HFFc6 (cell line): ENCODE measurements at regions not wholly inside any gene's neighbourhood (a gene's known extent, or its start where the extent isn't known, plus 50 kb on each side); places are given as distances from the start of the nearest gene placed in this dataset.

Experiments
- DNase-seq: peaks from one replicate; pipeline ENCODE4 v3.0.0-alpha.2; 2018
- H3K27ac Mint-ChIP-seq: 2 replicates; pipeline ENCODE4 v1.8.0; 2020; ENCODE audit warnings: mild to moderate bottlenecking, mixed read lengths
- H3K27me3 Mint-ChIP-seq: 2 replicates; pipeline ENCODE4 v1.8.0; 2021; ENCODE audit warnings: mild to moderate bottlenecking, moderate library complexity, mixed read lengths; ENCODE audit not compliant: insufficient read depth
- H3K36me3 Mint-ChIP-seq: 2 replicates; pipeline ENCODE4 v1.8.0; 2021; ENCODE audit warnings: low read depth, mixed read lengths
- H3K4me1 Mint-ChIP-seq: 2 replicates; pipeline ENCODE4 v1.8.0; 2020; ENCODE audit warnings: low read depth, mixed read lengths
- H3K4me3 Mint-ChIP-seq: 2 replicates; pipeline ENCODE4 v1.8.0; 2020; ENCODE audit warnings: mild to moderate bottlenecking, moderate library complexity, mixed read lengths
- H3K9me3 Mint-ChIP-seq: 2 replicates; pipeline ENCODE4 v1.8.0; 2020; ENCODE audit warnings: mild to moderate bottlenecking, mixed read lengths
- CTCF ChIP-seq: fragments of 200-600 bp; sonication (generic); IDR thresholded peaks from 2 replicates; pipeline ENCODE4 v1.5.0; 2021; ENCODE audit warnings: antibody characterized with exemption, mild to moderate bottlenecking

GRCh38 chr5:166046956-166047355, 2244.5 kb upstream of the WWC1 start:
- Mint-ChIP-seq H3K9me3 (peaks cover 36% of the 10 kb centered on the region), H3K4me3 (no peak overlapping the region), H3K4me1 (no peaks in the 10 kb centered on the region), H3K27me3 (no peaks in the 10 kb centered on the region), H3K27ac (no peak overlapping the region), H3K36me3 (no peaks in the 10 kb centered on the region)
- DNase-seq = no peak
- no peak for TF ChIP-seq CTCF

GRCh38 chr5:166050531-166050930, 2240.9 kb upstream of the WWC1 start:
- H3K36me3 Mint-ChIP-seq = no peaks in the 10 kb centered on the region
- no peak overlapping the region for H3K4me3 Mint-ChIP-seq
- no peak for DNase-seq
- H3K9me3 Mint-ChIP-seq = peaks cover 48% of the 10 kb centered on the region
- no peak for TF ChIP-seq CTCF
- no peaks in the 10 kb centered on the region for H3K4me1 Mint-ChIP-seq
- H3K27me3 Mint-ChIP-seq = no peaks in the 10 kb centered on the region
- H3K27ac Mint-ChIP-seq = no peak overlapping the region

GRCh38 chr5:166058660-166059059, 2232.8 kb upstream of the WWC1 start:
- Mint-ChIP-seq H3K4me3 (no peak overlapping the region), H3K27me3 (no peaks in the 10 kb centered on the region), H3K36me3 (no peaks in the 10 kb centered on the region), H3K9me3 (peaks cover 32% of the 10 kb centered on the region), H3K27ac (no peak overlapping the region), H3K4me1 (no peaks in the 10 kb centered on the region)
- TF ChIP-seq CTCF = no peak
- DNase-seq = no peak

GRCh38 chr5:166062094-166062493, 2229.4 kb upstream of the WWC1 start:
- no peak for DNase-seq
- H3K36me3 Mint-ChIP-seq = no peaks in the 10 kb centered on the region
- no peak overlapping the region for H3K4me3 Mint-ChIP-seq
- peaks cover 25% of the 10 kb centered on the region for H3K9me3 Mint-ChIP-seq
- no peaks in the 10 kb centered on the region; the same call in 1 of the 2 replicates for H3K27me3 Mint-ChIP-seq
- no peaks in the 10 kb centered on the region for H3K4me1 Mint-ChIP-seq
- no peak overlapping the region for H3K27ac Mint-ChIP-seq
- TF ChIP-seq CTCF = no peak

- TF ChIP-seq CTCF = no peak
- DNase-seq = no peak
- Mint-ChIP-seq H3K4me3 (no peak overlapping the region), H3K36me3 (no peaks in the 10 kb centered on the region), H3K27ac (no peak overlapping the region), H3K4me1 (no peaks in the 10 kb centered on the region), H3K27me3 (no peaks in the 10 kb centered on the region; the same call in 1 of the 2 replicates), H3K9me3 (peaks cover 31% of the 10 kb centered on the region)
Measured at GRCh38 chr5:166062719-166063118, 2228.7 kb upstream of the WWC1 start.

GRCh38 chr5:166063261-166063660, 2228.2 kb upstream of the WWC1 start:
- H3K27ac Mint-ChIP-seq = no peak overlapping the region
- no peak for TF ChIP-seq CTCF
- no peaks in the 10 kb centered on the region; the same call in 1 of the 2 replicates for H3K27me3 Mint-ChIP-seq

More at GRCh38 chr5:166063261-166063660, 2228.2 kb upstream of the WWC1 start:
- Mint-ChIP-seq H3K4me3 (no peak overlapping the region), H3K4me1 (no peaks in the 10 kb centered on the region), H3K36me3 (no peaks in the 10 kb centered on the region), H3K9me3 (peaks cover 36% of the 10 kb centered on the region)
- DNase-seq = no peak
